GM19324 (cell line): ENCODE measurements at regions not wholly inside any gene's neighbourhood (a gene's known extent, or its start where the extent isn't known, plus 50 kb on each side); places are given as distances from the start of the nearest gene placed in this dataset.

Source experiments
- ATAC-seq: cut with Tn5 transposase; IDR thresholded peaks from one replicate; pipeline ENCODE4 v1.9.1; 2021; ENCODE audit warnings: mild to moderate bottlenecking, moderate library complexity; ENCODE audit not compliant: unreplicated experiment, low FRiP score

GRCh38 chr14:98940693-98941437 lies 331.1 kb downstream of the BCL11B start:
- ATAC-seq, result no peak

DNA sequence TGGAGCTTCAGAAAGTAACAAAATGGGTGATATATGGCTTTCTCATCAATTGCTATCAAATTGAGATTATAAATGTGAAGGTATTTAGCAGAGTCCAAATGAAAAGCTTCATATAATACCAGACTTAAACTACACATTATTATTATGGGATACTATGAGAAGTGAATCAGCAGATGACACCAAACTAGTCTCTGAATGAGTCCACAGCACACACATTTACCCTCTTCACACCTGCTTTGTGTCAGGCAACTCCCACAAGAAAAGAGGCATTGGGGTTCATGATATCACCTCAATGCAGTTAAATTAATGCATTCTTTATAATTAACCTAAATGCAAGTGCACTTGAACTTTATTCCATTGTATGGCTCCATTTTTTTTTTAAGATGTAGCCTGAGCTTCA lies 330.5 kb downstream of the BCL11B start:
- no peak for ATAC-seq

DNA sequence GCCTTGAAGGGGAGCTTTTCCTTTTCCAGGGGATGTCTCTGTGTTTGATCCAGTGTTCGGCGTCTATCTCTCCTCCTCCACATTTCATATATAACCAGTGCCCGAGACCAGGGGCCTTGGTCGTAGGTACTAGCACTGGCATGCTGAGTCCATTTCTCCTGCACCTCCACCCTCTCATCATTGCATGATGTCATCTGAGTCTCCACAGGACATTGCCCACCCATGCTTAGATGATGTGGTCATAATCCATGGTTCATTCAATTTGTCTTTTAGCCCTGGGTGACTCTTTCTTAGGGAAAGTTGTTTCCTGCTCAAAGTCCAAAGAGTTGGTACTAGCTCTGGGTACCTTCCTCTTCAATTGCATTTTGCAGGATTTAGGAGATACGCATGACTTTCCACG lies 328.1 kb downstream of the BCL11B start:
- no peak for ATAC-seq

DNA sequence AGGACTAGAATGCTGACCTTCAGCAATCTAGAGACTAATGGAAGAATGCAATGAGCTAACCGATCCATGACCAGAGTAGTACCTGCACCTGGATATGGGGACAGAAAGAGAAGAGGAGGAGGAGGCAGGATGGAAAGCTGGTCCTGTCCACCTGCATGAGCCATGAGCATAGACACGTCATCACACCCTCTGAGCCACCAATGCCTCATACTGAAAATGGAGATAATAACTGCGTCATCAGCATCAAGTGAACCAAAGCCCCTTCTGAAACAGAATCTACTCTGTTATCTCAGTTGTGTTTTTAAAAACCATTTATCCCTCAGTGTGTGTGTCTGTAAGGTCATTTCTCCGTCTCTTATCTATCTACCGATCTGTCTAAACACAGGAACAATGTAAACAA lies 327.0 kb downstream of the BCL11B start:
- ATAC-seq, result no peak

DNA sequence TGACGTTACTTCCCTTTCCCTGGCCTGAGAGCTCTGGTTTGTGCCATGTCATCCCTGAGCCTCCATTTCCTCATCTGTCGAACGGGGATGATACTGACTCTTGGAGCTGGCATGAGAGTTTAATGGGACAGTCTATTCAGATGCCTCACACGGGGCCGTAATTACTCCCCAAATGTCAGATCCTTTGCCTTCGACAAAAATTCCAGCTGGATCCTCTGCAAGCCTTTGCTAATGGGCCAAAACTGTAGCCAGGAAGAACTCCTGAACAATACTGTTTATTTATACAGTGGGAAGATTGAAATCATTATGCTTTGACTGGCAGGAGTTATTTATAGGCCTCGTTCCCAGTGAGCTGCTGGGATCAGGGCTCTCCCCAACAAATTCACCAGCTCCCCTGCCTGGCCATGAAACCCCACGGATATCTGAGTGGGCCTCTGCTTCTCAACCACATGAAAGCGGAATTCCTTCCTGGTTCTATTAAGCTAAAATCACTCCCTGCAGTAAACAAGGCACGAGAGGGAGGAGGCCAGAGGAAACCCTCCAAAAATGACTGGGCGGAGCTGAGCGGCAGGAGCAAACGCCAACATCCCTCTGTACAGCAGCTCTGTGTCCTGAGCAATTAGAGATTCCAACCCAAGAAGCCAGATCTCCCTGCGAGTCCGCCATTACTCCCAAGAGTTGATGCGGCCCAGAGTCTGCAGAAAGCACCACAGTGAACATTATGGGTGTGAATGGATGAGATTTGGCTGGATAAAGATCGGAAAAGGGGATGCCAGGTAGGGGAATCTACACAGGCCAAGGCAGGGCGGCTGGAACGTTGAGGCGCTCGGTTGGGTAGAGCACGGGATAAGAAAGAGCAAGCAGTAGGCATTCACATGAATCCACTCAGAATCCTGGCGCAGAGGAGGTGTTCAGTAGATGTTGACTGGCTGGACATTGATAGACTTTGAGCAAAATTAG lies 326.1 kb downstream of the BCL11B start:
- ATAC-seq, result no peak

- no peak for ATAC-seq
These were observed 325.1 kb downstream of the BCL11B start for GRCh38 chr14:98946940-98947339.

DNA sequence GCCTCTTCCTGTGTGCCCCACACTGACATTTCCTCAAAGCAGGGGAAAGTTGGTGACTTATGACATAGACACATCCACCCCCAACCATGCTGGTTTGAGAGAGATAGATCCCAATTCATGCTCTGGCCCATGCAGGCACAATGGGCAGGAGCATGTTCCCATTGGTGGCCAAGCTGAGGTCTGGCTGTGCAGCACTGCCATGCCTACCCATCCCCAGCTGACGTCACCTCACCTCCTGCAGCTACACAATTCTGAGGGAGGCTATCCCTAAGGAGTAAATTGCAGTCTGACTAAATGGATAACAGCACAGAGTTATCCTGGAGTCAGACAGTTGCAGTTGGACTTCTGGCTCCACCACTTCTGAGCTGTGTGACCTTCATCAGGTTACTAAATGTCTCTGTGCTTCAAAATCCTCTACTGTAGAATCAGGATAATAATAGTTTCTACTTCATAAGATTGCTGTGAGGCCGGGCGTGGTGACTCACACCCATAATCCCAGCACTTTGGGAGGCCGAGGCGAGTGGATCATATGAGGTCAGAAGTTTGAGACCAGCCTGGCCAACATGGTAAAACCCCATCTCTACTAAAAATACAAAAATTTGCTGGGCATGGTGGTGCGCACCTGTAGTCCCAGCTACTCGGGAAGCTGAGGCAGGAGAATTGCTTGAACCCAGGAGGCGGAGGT lies 323.9 kb downstream of the BCL11B start:
- no peak for ATAC-seq

DNA sequence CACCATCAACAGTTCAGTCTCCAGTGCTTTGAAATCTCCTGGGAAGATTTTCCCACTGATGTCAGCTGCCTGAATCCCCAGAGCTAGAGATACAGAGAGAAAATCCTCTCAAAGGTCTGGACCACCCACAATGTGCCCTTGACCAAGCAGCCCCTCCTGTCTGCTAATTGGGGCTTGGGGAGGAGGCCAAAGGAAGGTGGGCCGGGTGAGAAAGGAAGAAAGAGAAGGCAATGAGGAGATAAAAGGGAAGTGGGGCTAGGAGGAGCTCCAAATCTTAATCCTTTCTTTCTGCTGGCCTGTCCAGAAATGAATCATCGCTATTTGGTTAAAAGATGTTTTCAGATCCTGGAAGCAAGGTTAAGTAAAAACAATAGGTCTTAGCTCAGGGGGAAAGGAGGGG lies 322.9 kb downstream of the BCL11B start:
- ATAC-seq, result no peak

DNA sequence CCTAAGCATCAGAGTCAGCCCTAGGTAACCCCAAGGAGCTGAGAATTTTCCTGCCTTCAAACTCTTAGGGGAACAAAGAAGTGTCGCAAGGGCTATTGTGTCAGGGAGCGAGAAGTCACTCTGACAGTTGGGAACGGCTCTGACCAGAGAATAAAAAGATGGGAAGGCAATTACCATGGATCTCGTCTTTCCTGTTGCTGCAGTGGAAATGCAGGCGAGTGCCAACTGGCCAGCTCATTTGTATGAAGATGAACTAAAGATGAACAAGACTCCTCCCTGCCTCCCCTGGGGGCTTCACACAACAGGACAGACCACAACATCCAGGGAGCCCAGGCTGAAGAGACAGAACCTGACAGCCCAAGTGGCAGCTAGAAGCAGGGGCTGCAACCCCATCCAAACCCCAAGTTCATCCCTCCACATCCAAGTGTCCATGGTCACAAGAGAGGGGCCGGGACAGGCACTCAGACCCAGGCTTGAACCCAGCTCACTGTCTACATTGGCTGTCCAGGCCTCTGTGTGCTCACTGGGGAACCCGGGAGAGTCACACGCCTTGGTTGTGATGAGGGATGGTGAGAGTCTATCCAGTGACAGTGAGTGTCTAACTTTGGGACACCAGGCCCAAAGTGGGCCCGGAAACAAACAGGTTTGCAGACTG lies 322.4 kb downstream of the BCL11B start:
- no peak for ATAC-seq

DNA sequence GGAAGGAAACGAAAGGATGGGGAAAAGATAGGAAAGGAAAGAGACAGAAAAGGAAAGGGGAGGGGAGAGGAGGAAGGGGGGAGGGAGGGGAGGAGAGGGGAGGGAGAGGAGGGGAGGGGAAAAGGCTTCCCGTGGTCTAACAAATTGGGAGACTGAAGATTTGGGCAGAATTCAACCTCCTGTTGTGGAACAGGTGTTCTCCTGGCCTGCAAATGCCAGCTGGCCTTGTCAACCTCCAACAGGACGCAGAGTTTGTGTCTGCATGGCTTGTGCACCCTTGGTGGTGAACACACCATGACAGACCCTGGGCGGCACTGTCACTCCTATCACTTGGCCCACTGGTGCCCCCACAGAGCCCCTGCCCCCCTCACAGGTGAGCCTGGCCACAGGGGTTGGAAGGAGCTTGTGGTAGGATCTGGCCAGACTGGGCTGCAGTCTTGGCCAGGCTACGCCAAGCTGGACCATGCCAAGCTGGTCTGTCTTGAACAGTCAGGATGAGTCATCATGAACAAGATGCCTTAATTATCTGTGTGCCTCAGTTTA lies 321.6 kb downstream of the BCL11B start:
- ATAC-seq, result no peak

DNA sequence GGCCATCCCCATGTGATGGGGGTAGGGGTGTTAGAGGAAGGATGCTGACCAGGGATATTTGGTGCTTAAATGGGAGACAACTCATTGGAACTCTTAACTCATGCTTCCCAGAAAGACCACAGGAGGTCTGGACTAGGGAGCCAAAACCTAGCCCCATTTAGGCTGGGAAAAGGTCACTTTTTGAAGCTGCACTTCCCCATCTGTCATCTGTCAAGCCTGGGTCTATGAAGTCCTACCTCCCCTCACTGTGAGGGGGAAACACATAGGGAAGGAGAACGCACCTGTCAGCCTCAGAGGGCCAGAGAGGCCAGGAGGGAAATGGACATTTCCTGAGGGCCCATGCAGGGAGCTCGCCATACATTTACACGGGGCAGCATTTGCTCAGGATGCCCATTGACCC lies 321.0 kb downstream of the BCL11B start:
- no peak for ATAC-seq

- ATAC-seq, result no peak
These were observed 320.4 kb downstream of the BCL11B start for GRCh38 chr14:98951521-98952152.

DNA sequence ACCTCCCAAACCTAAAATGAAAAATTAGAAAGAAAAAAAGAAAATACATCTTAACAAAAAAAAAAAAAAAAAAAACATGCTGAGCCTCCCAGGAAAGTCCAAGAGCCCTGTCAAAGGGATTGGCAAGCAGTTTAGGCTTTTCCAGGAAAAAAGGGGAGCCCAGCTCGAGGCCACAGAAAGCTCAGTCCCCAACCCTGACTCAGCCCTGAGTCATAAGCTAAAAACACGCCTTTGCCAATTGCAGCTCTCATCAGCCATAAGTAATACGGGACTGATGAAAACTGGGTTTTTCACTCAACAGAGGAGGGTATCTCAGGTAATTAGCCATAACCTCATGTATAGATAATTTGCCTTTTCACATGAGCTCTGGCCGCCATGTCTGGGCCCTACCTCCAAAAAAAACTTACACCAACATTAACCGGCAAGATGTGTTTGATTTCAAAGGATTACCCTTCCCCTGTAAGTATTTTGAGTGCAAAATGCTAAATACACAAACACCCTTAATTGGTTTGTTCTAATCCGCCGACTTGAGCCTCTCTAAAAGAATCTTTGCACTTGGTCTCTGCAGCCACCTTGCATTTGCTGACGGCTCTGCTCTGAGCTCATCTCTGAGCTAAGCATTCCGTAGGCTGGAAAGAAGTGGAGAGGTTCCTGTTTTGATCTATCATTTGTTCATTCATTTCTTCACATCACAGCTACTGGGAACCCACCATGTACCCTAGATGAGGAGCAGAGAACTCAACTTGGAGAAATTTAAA lies 319.2 kb downstream of the BCL11B start:
- ATAC-seq, result no peak

DNA sequence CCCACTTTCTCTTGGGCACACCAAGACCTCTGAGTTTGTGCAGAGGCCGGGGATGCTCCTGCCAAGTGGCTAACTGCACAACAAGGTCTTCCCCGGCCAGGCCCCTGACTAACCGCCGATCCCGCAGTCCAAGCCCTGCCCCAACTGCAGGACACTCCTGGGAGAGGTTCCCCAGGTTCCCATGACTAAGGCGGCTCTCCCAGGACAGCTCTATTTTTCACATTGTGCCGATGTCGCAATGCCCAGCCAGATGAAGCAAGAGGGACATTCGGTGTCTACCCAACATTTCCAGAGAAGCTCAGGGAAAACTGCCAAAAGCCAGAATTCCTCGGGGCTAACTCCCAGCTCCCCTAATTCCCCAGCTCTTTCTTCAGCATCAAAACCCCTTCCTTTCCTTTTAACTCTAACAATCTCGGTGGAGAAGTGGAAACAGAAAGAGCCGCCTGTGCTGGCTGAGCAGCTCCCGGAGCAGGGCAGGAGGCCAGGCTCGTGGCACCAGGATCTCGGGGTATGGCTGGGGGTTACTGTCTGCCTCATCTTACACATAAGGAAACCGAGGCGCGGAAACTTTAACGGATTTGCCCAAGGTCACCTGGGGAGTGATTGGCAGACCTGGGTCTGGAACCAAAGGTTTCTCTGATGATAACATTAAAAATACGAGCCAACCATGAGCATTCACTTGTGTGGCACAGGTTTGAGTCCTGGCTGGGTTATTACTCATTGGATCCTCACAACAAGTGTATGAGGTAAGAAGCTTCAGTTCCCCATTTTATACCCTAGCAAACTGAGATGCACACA lies 318.2 kb downstream of the BCL11B start:
- no peak for ATAC-seq

DNA sequence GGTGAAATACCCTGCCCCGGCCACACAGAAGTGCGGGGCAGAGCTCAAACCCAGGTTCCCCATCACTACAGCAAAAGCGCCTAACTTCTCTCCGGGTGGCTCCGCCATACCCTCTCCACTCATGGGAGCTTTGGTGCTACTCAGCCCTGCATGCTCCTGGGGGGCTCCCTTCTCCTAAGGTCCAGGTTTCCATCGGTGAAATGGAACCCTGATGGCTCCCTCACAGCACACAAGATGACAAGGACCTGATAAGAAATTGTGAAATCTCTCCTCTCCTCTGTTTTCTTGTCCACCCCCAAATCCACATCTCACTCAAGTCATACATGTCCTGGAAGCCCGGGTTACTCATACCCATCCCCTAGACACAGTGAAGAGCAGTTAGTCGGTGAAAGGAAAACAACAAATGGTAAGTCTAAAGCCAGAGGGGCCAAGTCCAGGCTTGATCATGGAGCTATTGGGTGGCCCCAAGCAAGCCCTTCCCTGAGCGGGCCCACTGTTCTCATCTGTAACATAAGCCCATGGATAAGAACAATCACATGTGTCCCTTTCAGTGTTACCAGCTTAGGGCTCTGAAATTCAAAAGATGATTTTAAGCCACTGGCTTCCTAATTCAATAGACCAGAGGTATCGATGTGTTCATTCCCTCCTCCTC lies 317.5 kb downstream of the BCL11B start:
- no peak for ATAC-seq

DNA sequence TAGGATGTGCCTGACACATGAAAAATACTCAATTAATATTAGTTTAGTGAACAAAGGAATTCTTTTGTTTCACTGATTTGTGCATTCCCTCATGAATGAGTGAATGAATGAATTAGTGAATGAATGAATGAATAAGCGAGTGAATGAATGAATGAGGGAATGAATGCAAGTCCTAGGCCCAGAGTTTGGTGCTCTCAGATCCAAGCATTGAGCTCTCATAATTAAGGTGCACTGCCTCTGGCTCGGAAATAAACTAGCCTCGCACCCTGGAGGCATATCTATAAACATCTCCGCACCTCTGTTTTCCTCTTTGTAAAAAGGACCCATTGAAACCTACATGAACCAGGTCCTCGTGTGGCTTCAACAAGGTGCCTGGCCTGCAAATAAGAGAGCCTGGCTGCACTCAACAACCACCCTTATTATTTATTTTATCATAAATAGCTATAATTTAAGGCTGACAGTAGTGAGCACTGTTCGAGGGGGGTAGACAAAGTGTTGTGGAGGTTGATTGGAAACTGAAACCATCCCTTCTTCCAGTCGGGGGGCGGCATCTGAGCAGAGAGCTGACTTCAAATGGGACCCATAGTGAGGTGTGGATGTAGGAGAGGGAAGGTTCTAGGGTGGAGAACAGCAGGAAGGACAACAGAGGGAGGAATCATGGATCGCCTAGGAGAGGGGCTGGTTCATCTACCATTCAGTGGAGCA lies 316.8 kb downstream of the BCL11B start:
- ATAC-seq, result no peak

DNA sequence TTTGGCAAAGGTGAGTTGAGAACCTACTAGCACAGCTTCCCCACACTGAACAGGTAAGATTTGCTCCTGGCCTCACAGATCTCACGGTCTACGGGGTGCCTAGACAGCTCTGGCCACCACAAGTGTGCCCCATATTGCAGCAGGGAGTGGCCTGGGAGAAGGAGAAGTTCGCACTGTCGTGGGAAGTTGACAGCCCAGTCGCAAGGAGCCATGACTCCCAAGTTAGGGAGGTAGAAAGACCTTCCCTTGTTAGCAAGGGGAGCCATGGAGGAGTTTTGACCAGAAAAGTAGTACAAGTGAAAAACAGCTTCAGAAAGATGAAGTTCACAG lies 316.3 kb downstream of the BCL11B start:
- ATAC-seq, result no peak
